SU-DHL-6 (cell line): ENCODE measurements at regions not wholly inside any gene's neighbourhood (a gene's known extent, or its start where the extent isn't known, plus 50 kb on each side); places are given as distances from the start of the nearest gene placed in this dataset.

Experiments used
- H2AFZ ChIP-seq: fragments of 200-600 bp; sonication (generic); 2 replicates; pipeline ENCODE4 v1.6.1; 2014; ENCODE audit warnings: low read depth, mild to moderate bottlenecking, moderate library complexity, mixed read lengths, antibody characterized with exemption, low read length; ENCODE audit not compliant: severe bottlenecking
- H3F3A ChIP-seq: fragments of 200-600 bp; shearing (Covaris generic); 2 replicates; pipeline ENCODE4 v1.6.0; 2016; ENCODE audit warnings: antibody characterized with exemption, mild to moderate bottlenecking; ENCODE audit not compliant: insufficient read depth
- H3K27ac ChIP-seq: fragments of 200-600 bp; sonication (generic); 2 replicates; pipeline ENCODE4 v1.5.1; 2016; ENCODE audit warnings: low read depth, mild to moderate bottlenecking, low read length, moderate library complexity, mixed read lengths
- H3K27me3 ChIP-seq: fragments of 200-600 bp; sonication (generic), shearing (Covaris generic); 2 replicates; pipeline ENCODE4 v1.6.0; 2014; ENCODE audit warnings: mild to moderate bottlenecking, low read length
- H3K36me3 ChIP-seq: fragments of 200-600 bp; sonication (generic); 2 replicates; pipeline ENCODE4 v1.6.1; 2014; ENCODE audit warnings: mild to moderate bottlenecking, low read length, mixed read lengths
- H3K4me2 ChIP-seq: fragments of 300-600, 200-600 bp; shearing (Covaris generic), sonication (generic); 2 replicates; pipeline ENCODE4 v1.6.0; 2014; ENCODE audit warnings: low read length, low read depth, mild to moderate bottlenecking; ENCODE audit not compliant: poor library complexity, severe bottlenecking
- H3K4me3 ChIP-seq: fragments of 200-600 bp; sonication (generic); 2 replicates; pipeline ENCODE4 v1.5.1; 2014; ENCODE audit warnings: antibody characterized with exemption, low read length, mild to moderate bottlenecking, mixed read lengths; ENCODE audit not compliant: insufficient read depth, poor library complexity, severe bottlenecking
- H3K79me2 ChIP-seq: fragments of 200-600 bp; sonication (generic); 2 replicates; pipeline ENCODE4 v1.6.1; 2014; ENCODE audit warnings: mild to moderate bottlenecking, low read length, moderate library complexity; ENCODE audit not compliant: insufficient read depth
- H3K9ac ChIP-seq: fragments of 200-600 bp; sonication (generic); 2 replicates; pipeline ENCODE4 v1.7.0; 2014; ENCODE audit warnings: mild to moderate bottlenecking, low read length
- H3K9me2 ChIP-seq: fragments of 200-600 bp; sonication (generic); replicated peaks from 2 replicates; pipeline ENCODE4 v1.6.1; 2014; ENCODE audit warnings: low read length; ENCODE audit not compliant: insufficient read depth
- H3K9me3 ChIP-seq: fragments of 200-600 bp; sonication (generic); 2 replicates; pipeline ENCODE4 v1.6.1; 2014; ENCODE audit warnings: low read length, mixed read lengths; ENCODE audit not compliant: insufficient read depth
- H4K20me1 ChIP-seq: fragments of 200-600 bp; sonication (generic); 2 replicates; pipeline ENCODE4 v1.6.1; 2014; ENCODE audit warnings: low read depth, mild to moderate bottlenecking, antibody characterized with exemption, low read length, moderate library complexity, mixed read lengths
- CTCF ChIP-seq: fragments of 200-600 bp; sonication (generic); IDR thresholded peaks from one replicate; pipeline ENCODE4 v1.5.1; 2017; ENCODE audit warnings: antibody characterized with exemption, mild to moderate bottlenecking, low read length, moderate library complexity; ENCODE audit not compliant: insufficient read depth, poor library complexity, severe bottlenecking
- EZH2phosphoT487 ChIP-seq: fragments of 200-600 bp; sonication (generic), shearing (Covaris generic); conservative IDR thresholded peaks from 2 replicates; pipeline ENCODE4 v1.6.1; 2018; ENCODE audit warnings: mild to moderate bottlenecking, antibody characterized with exemption, low read length, moderate library complexity, mixed read lengths

DNA sequence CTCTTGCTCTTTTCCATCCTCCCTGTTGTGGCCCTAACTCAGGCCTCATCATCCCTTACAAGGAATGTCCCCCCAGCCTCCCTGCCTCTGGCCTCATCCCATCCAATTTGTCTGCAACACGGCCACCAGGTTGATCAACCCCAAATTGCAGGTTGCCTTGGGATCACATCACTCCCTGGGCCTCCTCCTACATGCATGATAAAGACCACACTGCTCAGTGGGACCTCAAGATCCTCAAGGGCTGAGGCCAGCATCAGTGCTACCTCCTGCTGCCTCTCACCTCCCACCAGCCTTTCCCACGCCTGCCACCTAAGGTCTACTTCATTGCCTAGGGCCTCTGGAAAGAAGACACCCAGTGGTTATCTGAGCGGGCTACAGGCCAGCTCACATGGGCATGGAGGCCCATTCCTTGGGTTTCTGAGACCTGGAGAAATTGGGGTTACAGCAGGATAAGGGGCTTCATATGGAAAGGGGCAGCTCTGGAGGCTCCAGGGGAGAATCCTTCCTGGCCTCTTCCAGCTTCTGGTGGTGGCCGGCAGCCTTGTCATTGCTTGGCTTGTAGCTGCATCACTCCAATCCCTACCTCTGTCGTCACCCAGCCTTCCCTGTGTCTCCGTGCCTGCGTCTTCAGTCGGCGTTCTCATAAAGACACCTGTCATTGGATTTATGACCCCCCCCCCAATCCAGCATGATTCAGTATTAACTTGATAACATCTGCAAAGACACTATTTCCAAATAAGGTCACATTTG lies 60.5 kb downstream of the KLHDC7A start:
- TF ChIP-seq CTCF (no peak), EZH2phosphoT487 (no peak)
- Histone ChIP-seq H3K27me3 (no peaks in the 10 kb centered on the region), H3K79me2 (no peaks in the 10 kb centered on the region), H3K9ac (no peak overlapping the region), H3F3A (no peaks in the 10 kb centered on the region), H4K20me1 (no peaks in the 10 kb centered on the region), H3K9me3 (no peaks in the 10 kb centered on the region), H2AFZ (no peak overlapping the region), H3K9me2 (no peaks in the 10 kb centered on the region), H3K4me3 (no peak overlapping the region), H3K36me3 (no peaks in the 10 kb centered on the region), H3K4me2 (no peak overlapping the region), H3K27ac (no peak overlapping the region)

DNA sequence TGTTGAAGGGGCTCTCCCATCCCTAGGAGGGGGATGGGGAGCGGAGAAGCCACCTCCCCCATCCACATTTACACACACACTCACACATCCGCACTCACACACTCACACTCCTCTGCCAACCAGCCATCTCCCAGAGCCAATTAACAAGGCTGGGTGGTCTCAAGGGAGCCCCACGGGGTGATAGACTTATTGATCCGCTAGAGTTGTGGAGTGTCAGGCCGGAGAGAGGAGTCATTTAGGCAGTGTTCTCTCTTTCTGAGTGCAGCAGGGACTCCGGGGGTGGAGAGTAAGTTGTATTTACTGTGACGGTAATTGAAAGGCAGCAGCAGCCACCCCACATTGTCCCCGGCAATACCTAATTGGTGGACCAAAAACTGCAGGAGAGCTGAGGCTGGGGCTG lies 61.6 kb downstream of the KLHDC7A start:
- Histone ChIP-seq H3K9me2 (no peaks in the 10 kb centered on the region), H3K4me2 (no peak overlapping the region), H3K27me3 (no peaks in the 10 kb centered on the region), H3K4me3 (no peak overlapping the region), H2AFZ (no peak overlapping the region), H3K36me3 (no peaks in the 10 kb centered on the region), H4K20me1 (no peaks in the 10 kb centered on the region), H3K27ac (no peak overlapping the region), H3K79me2 (no peaks in the 10 kb centered on the region), H3K9me3 (no peaks in the 10 kb centered on the region), H3F3A (no peaks in the 10 kb centered on the region), H3K9ac (no peak overlapping the region)
- 0 out of 2 replicates have a peak, but pooled peaks have one; percentile 23 for TF ChIP-seq EZH2phosphoT487
- no peak for TF ChIP-seq CTCF

DNA sequence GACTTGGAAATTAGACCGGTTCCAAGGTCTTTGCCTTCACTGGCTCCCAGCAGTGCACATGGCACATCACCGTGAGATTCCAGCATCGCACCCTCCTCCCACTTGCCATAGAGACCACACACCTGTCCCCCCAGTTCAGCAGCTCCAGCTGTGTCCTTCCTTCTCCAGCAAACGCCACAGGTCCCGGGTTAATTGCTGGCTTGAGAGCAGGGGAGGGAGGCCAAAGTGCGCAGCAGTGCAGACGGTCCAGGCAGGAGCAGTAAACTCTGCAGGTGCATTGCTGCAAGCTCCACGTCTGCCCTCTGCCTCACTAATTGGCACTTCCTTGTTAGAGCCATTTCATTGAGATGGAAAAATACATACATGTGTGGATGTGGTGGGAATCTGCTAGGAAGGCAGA lies 65.3 kb downstream of the KLHDC7A start:
- Histone ChIP-seq H3K27me3 (no peaks in the 10 kb centered on the region), H3K9ac (no peak overlapping the region), H4K20me1 (no peaks in the 10 kb centered on the region), H3K4me3 (no peak overlapping the region), H3K9me3 (no peaks in the 10 kb centered on the region), H3K79me2 (no peaks in the 10 kb centered on the region), H3K4me2 (no peak overlapping the region), H2AFZ (no peak overlapping the region), H3F3A (no peaks in the 10 kb centered on the region), H3K36me3 (no peaks in the 10 kb centered on the region), H3K27ac (no peak overlapping the region), H3K9me2 (no peaks in the 10 kb centered on the region)
- no peak for TF ChIP-seq CTCF
- no peak for TF ChIP-seq EZH2phosphoT487
